ENCODE measurements at regions not wholly inside any gene's neighbourhood (a gene's known extent, or its start where the extent isn't known, plus 50 kb on each side); places are given as distances from the start of the nearest gene placed in this dataset.

GRCh38 chr4:159447296-159447695 lies 344.4 kb downstream of the RAPGEF2 start:
- in situ Hi-C loops (cut with HindIII; ENCODE audit: low sequenced_read_pairs) = no loop called here
- no peak overlapping the region for H3K4me3 ChIP-seq (ENCODE audit: low read depth, low read length)
- DNase-seq (ENCODE audit: low read depth) = no peak
- no peak for TF ChIP-seq CTCF (IDR thresholded peaks at IDR 0.05; ENCODE audit: low read depth, low read length, missing control alignments)

- H3K4me3 ChIP-seq (ENCODE audit: low read depth, low read length) = no peak overlapping the region
- no peak for TF ChIP-seq CTCF (IDR thresholded peaks at IDR 0.05; ENCODE audit: low read depth, low read length, missing control alignments)
- DNase-seq (ENCODE audit: low read depth) = no peak
- in situ Hi-C loops (cut with HindIII; ENCODE audit: low sequenced_read_pairs) = no loop called here
These were observed 348.1 kb downstream of the RAPGEF2 start for GRCh38 chr4:159451006-159451405.

GRCh38 chr4:159455675-159456237 lies 352.9 kb downstream of the RAPGEF2 start:
- in situ Hi-C loops (cut with HindIII; ENCODE audit: low sequenced_read_pairs) = no loop called here
- H3K4me3 ChIP-seq (ENCODE audit: low read depth, low read length) = no peak overlapping the region
- no peak for DNase-seq (ENCODE audit: low read depth)
- TF ChIP-seq CTCF (IDR thresholded peaks at IDR 0.05; ENCODE audit: low read depth, low read length, missing control alignments) = peak; percentile 93

GRCh38 chr4:159460371-159460770 lies 357.5 kb downstream of the RAPGEF2 start:
- no peak for DNase-seq (ENCODE audit: low read depth)
- H3K4me3 ChIP-seq (ENCODE audit: low read depth, low read length) = no peak overlapping the region
- TF ChIP-seq CTCF (IDR thresholded peaks at IDR 0.05; ENCODE audit: low read depth, low read length, missing control alignments) = no peak
- in situ Hi-C loops (cut with HindIII; ENCODE audit: low sequenced_read_pairs) = no loop called here

- in situ Hi-C loops (cut with HindIII; ENCODE audit: low sequenced_read_pairs) = no loop called here
- DNase-seq (ENCODE audit: low read depth) = no peak
- no peak for TF ChIP-seq CTCF (IDR thresholded peaks at IDR 0.05; ENCODE audit: low read depth, low read length, missing control alignments)
These were observed 360.4 kb downstream of the RAPGEF2 start for GRCh38 chr4:159463235-159463634.

GRCh38 chr4:159464302-159464701 lies 361.4 kb downstream of the RAPGEF2 start:
- in situ Hi-C loops (cut with HindIII; ENCODE audit: low sequenced_read_pairs) = no loop called here
- DNase-seq (ENCODE audit: low read depth) = no peak
- no peak for TF ChIP-seq CTCF (IDR thresholded peaks at IDR 0.05; ENCODE audit: low read depth, low read length, missing control alignments)
- no peak overlapping the region for H3K4me3 ChIP-seq (ENCODE audit: low read depth, low read length)

More at GRCh38 chr4:159463235-159463634, 360.4 kb downstream of the RAPGEF2 start:
- H3K4me3 ChIP-seq (ENCODE audit: low read depth, low read length) = no peak overlapping the region

Measured in astrocyte of the cerebellum (primary cell).